ENCODE measurements at regions not wholly inside any gene's neighbourhood (a gene's known extent, or its start where the extent isn't known, plus 50 kb on each side); places are given as distances from the start of the nearest gene placed in this dataset.

DNA sequence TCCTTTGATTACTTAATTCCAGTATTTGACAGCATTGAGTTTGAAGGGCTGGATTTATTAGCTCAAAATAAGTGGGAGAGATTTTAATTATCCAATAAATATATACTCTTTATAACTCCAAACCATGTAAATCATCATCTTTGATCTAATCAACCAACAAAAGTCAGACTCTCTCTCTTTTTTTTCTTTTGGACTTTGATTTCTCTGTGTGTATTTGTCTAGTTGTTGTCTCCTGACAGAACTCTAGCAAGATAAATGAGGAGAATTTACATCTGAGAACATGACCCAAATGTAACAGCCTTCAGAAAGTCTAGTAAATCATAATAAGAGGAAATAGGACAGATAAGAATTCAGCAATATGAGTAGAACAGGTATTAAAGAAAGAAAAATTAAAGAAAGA lies 567.1 kb downstream of the PPARGC1A start:
- Mint-ChIP-seq H3K36me3 (no peaks in the 10 kb centered on the region), H3K4me3 (no peak overlapping the region), H3K27ac (no peak overlapping the region), H3K27me3 (ENCODE audit: low read depth in 3 of 3) (peaks cover 0 to 7% (median 0%) of the 10 kb centered on the region in 3 donors), H3K4me1 (peaks cover 0 to 1% of the 10 kb centered on the region in 2 donors), H3K9me3 (peaks cover 3 to 51% (median 12%) of the 10 kb centered on the region in 6 donors)
- DNase-seq = no peak

DNA sequence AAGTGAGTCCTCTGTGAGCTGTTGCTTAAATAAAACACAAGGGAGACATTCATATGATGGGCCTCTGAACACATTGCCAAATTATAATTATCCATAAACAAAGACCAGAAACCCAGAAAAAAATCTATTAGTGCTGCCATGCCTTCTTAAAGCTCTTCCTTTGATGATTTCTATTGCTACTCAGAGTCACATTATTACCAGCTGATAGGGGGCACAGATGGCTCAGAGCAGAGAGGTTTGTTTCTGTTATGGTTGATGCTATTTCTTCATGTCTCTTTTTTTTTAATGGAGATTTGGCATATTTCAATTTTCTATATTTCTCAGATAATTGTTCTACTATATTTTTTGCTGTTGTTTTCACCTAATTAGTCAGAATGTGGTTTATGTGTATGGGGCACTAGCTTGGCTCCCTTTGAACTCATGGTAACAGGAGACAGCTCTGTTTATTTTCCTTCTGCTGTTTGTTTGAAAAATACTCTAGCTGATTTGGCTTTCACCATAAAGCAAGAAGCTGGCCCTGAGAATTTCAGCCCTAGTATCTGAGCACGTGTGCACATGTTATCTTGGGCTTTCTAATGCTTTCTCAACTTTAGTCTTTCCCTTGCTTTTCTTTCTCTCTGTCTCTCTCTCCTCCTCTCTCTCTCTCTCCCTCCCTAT lies 568.8 kb downstream of the PPARGC1A start:
- peaks cover 0 to 1% of the 10 kb centered on the region in 2 donors for H3K4me1 Mint-ChIP-seq
- H3K27me3 Mint-ChIP-seq (ENCODE audit: low read depth in 3 of 3) = peaks cover 0 to 6% (median 0%) of the 10 kb centered on the region in 3 donors
- H3K36me3 Mint-ChIP-seq = peaks cover 0 to 4% (median 0%) of the 10 kb centered on the region in 3 donors
- no peak for DNase-seq
- H3K4me3 Mint-ChIP-seq = no peak overlapping the region
- no peak overlapping the region for H3K27ac Mint-ChIP-seq
- peaks cover 4 to 40% (median 10%) of the 10 kb centered on the region in 6 donors for H3K9me3 Mint-ChIP-seq

DNA sequence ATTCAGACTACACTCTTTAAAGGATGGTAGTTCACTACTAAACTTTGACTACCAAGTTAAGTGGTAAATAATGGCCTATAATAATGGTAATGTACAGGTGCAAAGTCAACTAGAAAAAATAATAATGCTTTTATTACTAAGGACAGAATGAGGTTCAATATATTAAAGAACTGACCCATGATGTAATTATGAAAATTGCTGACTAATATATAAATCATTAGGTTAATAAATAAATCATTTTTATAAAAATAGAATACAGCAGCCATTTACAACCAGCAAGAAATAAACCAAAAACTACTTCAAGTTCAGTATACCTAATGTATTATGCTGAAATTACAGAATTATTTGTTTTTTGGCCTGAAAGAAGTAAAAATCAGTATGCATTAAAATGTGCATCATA lies 577.2 kb downstream of the PPARGC1A start:
- H3K27ac Mint-ChIP-seq = no peak overlapping the region
- peaks cover 0 to 4% (median 0%) of the 10 kb centered on the region in 3 donors for H3K36me3 Mint-ChIP-seq
- H3K4me1 Mint-ChIP-seq = no peaks in the 10 kb centered on the region
- DNase-seq = no peak
- peaks cover 3 to 27% (median 10%) of the 10 kb centered on the region in 6 donors for H3K9me3 Mint-ChIP-seq
- H3K4me3 Mint-ChIP-seq = no peak overlapping the region
- H3K27me3 Mint-ChIP-seq (ENCODE audit: low read depth in 3 of 3) = peaks cover 0 to 2% (median 0%) of the 10 kb centered on the region in 3 donors

DNA sequence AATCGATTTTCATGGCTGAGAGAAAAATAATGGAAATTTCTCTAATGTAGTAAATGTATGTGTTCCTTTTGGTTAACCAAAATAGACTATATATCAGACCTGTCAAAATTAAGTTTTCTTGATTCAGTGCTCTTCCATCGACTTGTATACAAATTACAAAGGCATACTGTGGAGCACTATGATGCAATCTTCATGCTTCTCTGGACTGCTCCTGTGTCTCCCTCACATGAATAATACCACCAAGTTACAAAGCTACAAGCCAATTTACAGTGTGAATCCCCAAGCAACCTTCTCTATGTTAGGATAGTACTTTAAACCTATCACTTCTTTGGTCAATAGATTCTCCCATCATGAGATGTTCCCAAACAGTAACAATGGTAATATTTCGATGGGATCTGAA lies 577.9 kb downstream of the PPARGC1A start:
- H3K9me3 Mint-ChIP-seq = peaks cover 3 to 27% (median 10%) of the 10 kb centered on the region in 6 donors
- no peak overlapping the region for H3K4me3 Mint-ChIP-seq
- H3K4me1 Mint-ChIP-seq = no peaks in the 10 kb centered on the region
- no peak for DNase-seq
- H3K27me3 Mint-ChIP-seq (ENCODE audit: low read depth in 3 of 3) = peaks cover 0 to 2% (median 0%) of the 10 kb centered on the region in 3 donors
- H3K36me3 Mint-ChIP-seq = no peaks in the 10 kb centered on the region
- H3K27ac Mint-ChIP-seq = no peak overlapping the region

DNA sequence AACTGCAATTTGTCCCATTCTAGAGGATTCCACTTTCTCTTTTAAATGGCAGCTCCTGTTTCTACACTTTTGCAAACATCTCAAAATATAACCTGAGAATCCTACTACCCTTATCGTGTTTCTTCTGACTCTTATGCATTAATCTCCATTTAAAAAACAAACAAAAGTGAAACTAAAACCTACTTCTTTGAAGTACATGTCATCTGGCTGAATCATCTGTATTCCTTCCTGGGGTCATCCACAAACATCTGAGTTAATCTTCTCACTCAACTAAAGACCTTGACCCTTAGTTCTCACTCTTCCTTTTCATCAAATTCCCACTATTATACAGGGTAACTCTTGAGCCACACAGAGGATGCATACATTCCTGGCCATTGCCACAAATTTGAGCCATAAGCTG lies 584.8 kb downstream of the PPARGC1A start:
- no peak for DNase-seq
- Mint-ChIP-seq H3K36me3 (no peaks in the 10 kb centered on the region), H3K27me3 (ENCODE audit: low read depth in 3 of 3) (peaks cover 0 to 2% (median 0%) of the 10 kb centered on the region in 3 donors), H3K4me1 (peaks cover 5 to 6% of the 10 kb centered on the region in 2 donors), H3K27ac (no peak overlapping the region), H3K9me3 (peaks cover 0 to 9% (median 4%) of the 10 kb centered on the region in 6 donors), H3K4me3 (no peak overlapping the region)

DNA sequence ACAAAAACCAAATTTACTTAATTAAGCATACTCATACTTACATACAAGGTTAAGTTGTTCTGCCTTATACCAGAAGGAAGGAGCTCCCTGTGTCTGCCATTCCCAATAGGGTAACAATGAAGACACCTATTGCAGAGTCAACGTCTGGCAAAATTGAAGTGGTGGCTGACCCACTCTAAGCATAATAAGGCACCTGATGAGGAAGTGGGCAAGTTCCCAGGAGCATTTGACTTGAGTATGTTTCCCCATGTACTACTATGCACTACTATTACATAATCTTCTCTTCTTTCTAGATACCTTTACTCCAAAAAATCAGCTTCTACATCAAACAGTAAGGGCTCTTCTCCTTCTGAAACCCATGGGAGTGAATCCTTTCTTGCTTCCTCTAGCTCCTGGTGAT lies 591.5 kb downstream of the PPARGC1A start:
- Mint-ChIP-seq H3K4me1 (peaks cover 3 to 6% of the 10 kb centered on the region in 2 donors), H3K4me3 (no peak overlapping the region), H3K36me3 (no peaks in the 10 kb centered on the region), H3K9me3 (peaks cover 0 to 10% (median 3%) of the 10 kb centered on the region in 6 donors), H3K27ac (no peak overlapping the region), H3K27me3 (ENCODE audit: low read depth in 3 of 3) (no peaks in the 10 kb centered on the region)
- no peak for DNase-seq

DNA sequence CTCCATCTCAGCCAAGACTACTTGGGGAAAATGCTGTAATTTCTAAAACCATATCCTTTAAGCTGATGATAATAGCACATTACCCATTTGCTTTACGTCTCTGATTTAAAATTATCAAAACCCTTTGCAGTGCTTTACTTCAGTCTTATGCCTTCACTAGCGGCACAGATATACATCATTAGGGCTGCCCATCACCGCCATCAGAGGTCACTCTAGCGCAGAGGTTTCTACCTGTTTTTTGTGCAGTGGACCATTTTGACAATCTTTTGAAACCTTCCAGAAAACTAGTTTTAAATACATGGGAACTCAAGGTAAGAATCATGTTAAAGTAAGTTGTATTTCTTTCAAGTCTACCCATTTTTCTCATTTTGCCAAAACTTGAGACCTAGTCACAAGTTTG lies 592.5 kb downstream of the PPARGC1A start:
- peaks cover 0 to 10% (median 2%) of the 10 kb centered on the region in 6 donors for H3K9me3 Mint-ChIP-seq

DNA sequence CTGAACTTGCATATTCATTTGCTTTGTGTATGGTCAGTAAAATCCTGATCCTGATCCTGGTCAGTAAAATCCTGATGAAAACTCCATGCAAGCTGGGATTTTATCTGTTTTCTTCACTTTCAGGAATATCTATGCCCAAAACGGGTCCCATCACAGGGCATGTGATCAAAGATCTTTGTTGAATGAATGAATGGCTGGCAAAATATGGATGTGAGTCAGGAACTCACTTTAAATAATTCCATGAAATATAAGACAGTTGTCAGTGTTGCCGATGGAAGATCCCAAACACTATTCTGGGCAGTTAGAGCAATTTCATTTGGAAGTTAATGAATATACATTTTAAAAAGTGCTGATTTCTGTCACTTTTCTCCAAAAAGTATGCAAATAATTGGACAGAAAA lies 598.4 kb downstream of the GBA3 start:
- Mint-ChIP-seq H3K4me3 (peak overlapping the region in 2 of 5 donors; percentile 13 to 27), H3K9me3 (peaks cover 0 to 24% (median 2%) of the 10 kb centered on the region in 6 donors), H3K4me1 (peaks cover 15 to 23% of the 10 kb centered on the region in 2 donors), H3K27me3 (ENCODE audit: low read depth in 3 of 3) (no peaks in the 10 kb centered on the region), H3K27ac (peak overlapping the region in 1 of 6 donors; percentile 81), H3K36me3 (no peaks in the 10 kb centered on the region)
- no peak for DNase-seq

More for the DNA sequence above, 592.5 kb downstream of the PPARGC1A start:
- no peak for DNase-seq
- Mint-ChIP-seq H3K27me3 (ENCODE audit: low read depth in 3 of 3) (no peaks in the 10 kb centered on the region), H3K4me1 (peaks cover 5 to 8% of the 10 kb centered on the region in 2 donors), H3K27ac (no peak overlapping the region), H3K4me3 (no peak overlapping the region), H3K36me3 (no peaks in the 10 kb centered on the region)

DNA sequence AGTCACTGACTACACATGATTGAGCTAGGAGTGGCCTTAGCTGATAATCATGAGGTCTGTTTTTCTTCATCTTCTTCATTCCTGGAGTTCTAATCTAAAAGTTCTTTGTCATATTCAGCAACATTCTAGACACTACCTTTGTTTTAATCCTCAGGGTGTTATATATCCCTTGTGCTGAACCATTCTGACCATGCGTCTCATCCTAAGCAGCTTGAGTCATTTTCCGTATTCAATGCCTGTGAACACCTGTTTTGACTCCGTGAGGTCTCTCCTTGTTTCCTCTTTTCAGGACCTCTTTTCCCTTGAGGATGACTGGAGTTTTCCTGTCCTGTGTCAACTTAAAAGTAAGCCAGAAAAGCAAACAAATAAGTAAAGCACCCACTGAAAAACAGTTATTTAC lies 597.9 kb downstream of the GBA3 start:
- Mint-ChIP-seq H3K27me3 (ENCODE audit: low read depth in 3 of 3) (no peaks in the 10 kb centered on the region), H3K27ac (no peak overlapping the region), H3K9me3 (peaks cover 0 to 26% (median 2%) of the 10 kb centered on the region in 6 donors), H3K36me3 (peaks cover 0 to under 1% (median 0%) of the 10 kb centered on the region in 3 donors), H3K4me3 (no peak overlapping the region), H3K4me1 (peaks cover 15 to 23% of the 10 kb centered on the region in 2 donors)
- no peak for DNase-seq

DNA sequence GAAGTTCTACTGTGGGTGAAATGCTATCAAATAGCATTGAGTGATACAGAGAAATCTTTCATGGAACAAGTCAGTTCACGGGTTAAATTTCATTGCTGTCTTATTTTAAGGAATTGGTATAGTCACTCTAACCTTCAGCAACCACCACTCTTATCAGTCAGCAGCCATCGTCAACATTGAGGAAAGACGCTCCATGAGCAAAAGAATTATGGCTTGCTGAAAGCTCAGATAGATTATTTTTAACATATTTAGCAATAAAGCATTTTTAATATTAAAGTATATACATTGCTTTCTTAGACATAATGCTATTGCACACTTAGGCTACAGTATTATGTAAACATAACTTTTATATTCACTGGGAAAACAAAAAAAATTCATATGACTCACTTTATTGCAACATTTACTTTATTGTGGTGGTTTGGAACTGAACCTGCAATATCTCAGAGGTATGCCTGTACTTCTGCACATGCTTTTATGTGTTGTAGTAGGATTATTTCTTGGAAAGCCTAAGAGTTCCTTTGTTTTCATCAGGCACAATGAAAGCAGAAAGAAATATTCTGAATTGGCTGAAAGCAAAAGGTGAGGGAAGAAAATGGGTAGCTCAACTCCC lies 586.7 kb downstream of the GBA3 start:
- Mint-ChIP-seq H3K4me3 (no peak overlapping the region), H3K36me3 (no peaks in the 10 kb centered on the region), H3K4me1 (no peaks in the 10 kb centered on the region), H3K27ac (no peak overlapping the region), H3K27me3 (ENCODE audit: low read depth in 3 of 3) (peaks cover 0 to 1% (median 0%) of the 10 kb centered on the region in 3 donors), H3K9me3 (peaks cover 0 to 21% (median 6%) of the 10 kb centered on the region in 6 donors)
- DNase-seq = no peak

DNA sequence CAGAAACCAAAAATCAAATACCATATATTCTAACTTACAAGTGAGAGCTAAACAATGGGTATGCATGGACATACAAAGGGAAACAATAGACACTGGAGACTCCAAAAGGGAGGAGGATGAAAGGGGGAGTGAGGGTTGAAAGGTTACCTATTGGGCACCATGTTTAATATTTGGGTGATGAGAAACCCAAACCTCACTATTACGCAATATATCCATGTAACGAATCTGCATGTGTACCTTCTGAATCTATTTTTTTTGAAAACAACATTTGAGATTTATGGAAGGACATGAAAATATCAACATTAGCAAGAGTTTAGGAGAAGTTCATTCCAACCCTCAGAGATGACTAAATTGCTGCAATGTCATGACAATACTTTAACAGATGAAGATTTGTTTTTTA lies 586.1 kb downstream of the GBA3 start:
- Mint-ChIP-seq H3K27me3 (ENCODE audit: low read depth in 3 of 3) (peaks cover 0 to 1% (median 0%) of the 10 kb centered on the region in 3 donors), H3K4me3 (no peak overlapping the region)
- DNase-seq = no peak

DNA sequence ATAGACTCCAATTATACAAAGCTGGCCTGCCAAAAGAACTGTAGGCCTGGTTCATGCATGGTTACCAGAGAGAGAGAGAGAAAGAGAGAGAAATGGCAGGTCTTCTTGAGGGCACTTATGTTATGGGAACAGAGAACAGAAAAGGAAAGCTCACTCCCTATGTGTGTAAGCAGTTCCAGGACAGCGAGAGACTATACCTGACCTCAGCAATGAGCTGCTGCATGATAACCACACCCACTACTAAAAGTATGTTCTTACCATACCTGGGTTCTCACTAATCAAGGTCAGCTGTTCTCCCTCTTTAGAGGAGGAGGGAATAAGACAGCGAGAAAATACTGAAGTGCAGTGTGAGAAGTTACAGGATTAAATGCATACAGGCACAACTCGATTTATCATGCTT lies 583.3 kb downstream of the GBA3 start:
- Mint-ChIP-seq H3K36me3 (no peaks in the 10 kb centered on the region), H3K4me1 (no peaks in the 10 kb centered on the region), H3K27ac (no peak overlapping the region), H3K9me3 (peaks cover 0 to 31% (median 8%) of the 10 kb centered on the region in 6 donors), H3K27me3 (ENCODE audit: low read depth in 3 of 3) (no peaks in the 10 kb centered on the region), H3K4me3 (no peak overlapping the region)
- DNase-seq = no peak

More for the DNA sequence above, 586.1 kb downstream of the GBA3 start:
- no peak overlapping the region for H3K27ac Mint-ChIP-seq
- H3K4me1 Mint-ChIP-seq = no peaks in the 10 kb centered on the region
- H3K36me3 Mint-ChIP-seq = no peaks in the 10 kb centered on the region
- H3K9me3 Mint-ChIP-seq = peaks cover 0 to 21% (median 6%) of the 10 kb centered on the region in 6 donors

DNA sequence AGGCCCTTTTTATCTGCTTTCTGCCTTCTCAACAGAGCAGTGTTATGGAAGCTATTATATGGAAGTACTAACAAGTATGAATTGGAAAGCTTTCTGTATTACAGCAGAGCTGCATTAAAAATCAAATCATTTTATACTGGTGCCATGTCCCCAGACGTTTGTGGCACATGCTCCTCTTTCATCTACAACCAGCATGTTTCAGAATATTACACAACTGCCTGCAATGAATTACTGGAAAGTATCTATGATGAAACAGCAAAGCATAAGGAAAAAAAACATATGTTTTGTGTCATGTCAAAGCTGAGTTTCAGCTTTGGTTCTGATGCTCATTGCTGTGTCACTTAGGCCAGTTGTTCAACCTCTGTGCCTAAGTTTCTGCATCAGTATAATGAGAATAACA lies 576.8 kb downstream of the GBA3 start:
- H3K27me3 Mint-ChIP-seq (ENCODE audit: low read depth in 3 of 3) = peaks cover 0 to 1% (median 0%) of the 10 kb centered on the region in 3 donors
- no peaks in the 10 kb centered on the region for H3K36me3 Mint-ChIP-seq
- H3K9me3 Mint-ChIP-seq = peaks cover 2 to 30% (median 12%) of the 10 kb centered on the region in 6 donors
- H3K4me3 Mint-ChIP-seq = no peak overlapping the region
- no peak for DNase-seq
- no peak overlapping the region for H3K27ac Mint-ChIP-seq
- no peaks in the 10 kb centered on the region for H3K4me1 Mint-ChIP-seq

DNA sequence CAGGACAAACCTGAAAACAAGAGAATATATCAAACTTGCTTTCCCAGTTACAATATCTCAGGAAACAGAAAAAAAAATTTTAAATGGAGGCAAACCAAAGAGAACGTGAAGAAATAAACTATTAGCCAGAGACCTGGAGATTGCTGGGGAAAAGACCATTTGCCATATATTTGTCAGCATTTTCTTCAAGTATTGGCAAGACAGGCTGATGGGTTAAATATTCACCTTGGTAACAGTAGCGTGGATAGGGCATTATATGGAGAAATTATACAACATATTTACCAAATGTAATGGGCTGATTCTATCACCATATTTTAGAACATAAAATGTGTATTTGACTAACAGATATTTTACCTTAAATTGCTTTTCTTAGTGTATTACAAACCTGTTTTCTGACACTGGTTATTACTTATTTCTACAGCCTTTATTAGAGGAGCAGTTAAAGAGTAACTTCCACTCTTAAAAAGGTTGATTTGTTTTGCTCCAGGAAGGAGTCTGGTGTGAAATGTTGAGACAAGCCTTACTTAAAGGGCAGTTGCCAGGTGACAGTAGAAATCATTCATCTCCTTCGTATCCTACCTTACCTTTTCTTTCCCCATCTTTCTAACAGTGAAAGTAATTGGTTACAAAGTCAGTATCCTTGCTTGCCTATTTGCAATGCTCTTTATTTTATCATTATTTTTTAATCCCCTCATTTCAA lies 575.5 kb downstream of the GBA3 start:
- Mint-ChIP-seq H3K36me3 (no peaks in the 10 kb centered on the region), H3K4me1 (no peaks in the 10 kb centered on the region), H3K27ac (no peak overlapping the region), H3K9me3 (peaks cover 4 to 35% (median 9%) of the 10 kb centered on the region in 6 donors), H3K27me3 (ENCODE audit: low read depth in 3 of 3) (peaks cover 0 to 1% (median 0%) of the 10 kb centered on the region in 3 donors), H3K4me3 (no peak overlapping the region)
- DNase-seq = no peak

Data from immature natural killer cell (primary cell).